Skin of body (tissue), 1 donor: ENCODE measurements at regions not wholly inside any gene's neighbourhood (a gene's known extent, or its start where the extent isn't known, plus 50 kb on each side); places are given as distances from the start of the nearest gene placed in this dataset.
"Not testable (repeated sequence)": the region's sequence is repeated elsewhere in the genome, so short reads cannot be mapped to it uniquely, and the experiment has no call there.

ENCODE experiments used
- DNase-seq: peaks from one replicate; lab custom pipeline; 2025; lab: John Stamatoyannopoulos, UW

DNA sequence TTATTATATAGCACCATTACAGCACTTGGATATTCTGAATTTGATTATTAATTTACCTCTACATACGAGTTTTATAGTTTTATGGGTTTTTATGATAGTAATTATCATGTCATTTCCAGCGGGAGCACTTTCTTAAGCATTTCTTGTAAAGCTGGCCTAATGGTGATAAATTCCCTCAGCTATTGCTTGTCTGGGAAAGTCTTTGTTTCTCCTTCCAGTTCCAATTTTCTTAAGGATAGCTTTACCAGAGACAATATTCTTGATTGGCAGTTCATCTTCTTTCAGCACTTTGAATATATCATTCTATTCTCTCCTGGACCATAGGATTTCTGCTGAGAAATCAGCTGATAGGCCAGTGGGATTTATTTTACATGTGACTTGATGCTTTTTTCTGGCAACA, 505.4 kb downstream of the TMEM232 start:
- DNase-seq, result no peak

DNA sequence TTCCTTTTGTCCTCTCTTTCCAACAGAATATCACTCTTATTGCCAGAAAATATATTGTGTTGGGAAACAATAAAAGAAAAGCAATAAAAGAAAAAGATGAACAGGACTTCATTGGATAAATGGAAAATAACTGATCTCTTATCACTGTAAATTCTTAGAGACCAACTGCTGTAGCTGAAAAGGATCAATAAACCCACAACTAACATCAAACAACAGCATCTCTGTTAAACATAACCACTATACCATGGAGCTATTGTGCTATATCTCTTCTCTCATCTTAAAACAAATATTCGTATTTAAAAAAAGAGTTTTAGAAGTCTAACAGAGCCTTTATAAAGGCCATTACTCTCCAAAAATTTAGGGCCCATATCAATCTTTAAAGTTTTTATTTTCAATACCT, 502.4 kb downstream of the TMEM232 start:
- no peak for DNase-seq

DNA sequence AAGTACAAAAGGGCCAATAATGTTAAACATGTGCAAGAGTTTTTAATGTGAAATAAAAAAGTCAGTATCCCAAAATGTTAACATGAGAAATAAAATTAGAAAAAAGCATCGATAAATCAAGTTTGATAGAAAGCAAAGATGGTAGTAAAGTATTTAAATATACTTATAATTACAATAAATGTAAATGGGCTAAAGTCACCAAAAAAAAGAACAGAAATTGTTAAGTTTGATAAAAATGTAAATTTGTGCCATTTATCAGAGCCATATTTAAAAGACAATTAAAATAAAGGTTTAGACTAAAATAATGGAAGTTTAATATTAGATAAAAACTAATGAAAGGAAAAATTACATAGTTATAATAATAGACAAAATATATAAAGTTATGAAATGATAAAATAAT, 500.5 kb downstream of the TMEM232 start:
- DNase-seq, result no peak

DNA sequence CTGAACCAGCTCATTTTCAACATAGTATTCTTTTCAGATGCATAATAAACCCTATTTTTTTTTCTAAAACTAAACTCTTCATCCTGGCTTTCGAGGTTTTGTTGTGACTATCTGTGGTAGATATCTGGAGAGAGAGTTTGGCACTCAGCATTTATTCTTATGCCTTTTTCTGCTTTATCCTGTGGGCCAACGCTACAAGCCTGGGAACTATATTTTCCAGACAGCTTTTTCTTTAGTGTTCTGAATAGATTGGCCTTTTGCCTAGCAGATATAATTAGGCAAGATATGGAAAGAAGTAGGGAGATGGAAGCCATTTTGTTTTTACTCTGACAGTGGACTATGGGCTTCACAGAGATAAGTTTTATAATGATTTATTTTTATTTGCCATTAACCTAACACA, 486.7 kb downstream of the TMEM232 start:
- DNase-seq, result no peak

DNA sequence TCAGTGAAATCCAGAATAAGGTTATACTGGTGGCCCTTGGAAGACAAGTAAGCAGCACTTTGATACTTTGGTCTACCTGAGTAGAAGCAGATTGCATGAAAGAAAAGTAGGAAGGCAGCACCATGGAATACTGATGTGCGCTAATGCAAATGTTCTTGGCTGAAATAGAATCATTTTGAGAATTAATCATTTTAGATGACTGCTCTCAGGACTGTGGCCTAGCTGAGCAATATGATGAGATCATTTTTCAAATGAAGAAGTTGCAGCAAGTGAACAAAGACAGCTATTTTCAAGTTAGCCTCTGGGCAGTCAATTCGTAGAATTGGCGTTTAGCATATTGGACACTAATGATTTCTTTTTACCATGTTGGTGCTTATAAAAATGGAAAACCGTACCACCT, 483.5 kb downstream of the TMEM232 start:
- no peak for DNase-seq

DNA sequence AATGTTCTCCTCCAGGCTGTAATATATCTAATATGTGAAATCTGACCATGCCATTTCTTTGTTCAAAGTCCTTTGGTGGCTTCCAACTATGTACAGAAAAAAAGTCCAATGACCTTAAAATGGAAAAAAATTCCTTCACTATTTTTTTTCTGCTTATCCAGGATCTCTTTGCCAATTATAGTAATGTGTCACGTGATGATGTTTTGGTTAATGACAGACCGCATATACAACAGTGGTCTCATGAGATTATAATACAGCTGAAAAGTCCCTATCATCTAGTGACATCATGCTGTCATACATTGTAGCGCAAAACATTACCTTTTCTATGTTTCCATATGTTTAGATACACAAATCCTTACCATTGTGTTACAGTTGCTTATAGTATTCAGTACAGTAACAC, 477.6 kb downstream of the TMEM232 start:
- DNase-seq, result no peak

DNA sequence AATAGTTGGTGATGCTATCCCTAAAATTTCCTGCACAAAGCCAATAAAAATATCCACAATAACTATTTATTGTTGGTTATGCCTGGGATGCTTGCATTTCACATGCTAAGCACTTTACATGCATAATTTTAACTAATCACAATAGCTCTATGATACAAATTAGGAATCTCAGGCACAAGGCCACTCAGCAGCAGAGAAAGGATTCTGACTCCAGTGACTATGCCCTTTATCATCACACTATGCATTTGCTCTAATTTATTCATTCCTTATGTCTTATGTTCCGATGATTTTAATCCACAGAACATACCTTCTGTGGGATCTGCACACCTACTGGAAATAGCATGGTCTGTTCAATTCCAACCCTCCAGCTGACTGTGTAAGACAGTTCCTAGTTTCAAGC, 476.1 kb downstream of the TMEM232 start:
- DNase-seq, result no peak

DNA sequence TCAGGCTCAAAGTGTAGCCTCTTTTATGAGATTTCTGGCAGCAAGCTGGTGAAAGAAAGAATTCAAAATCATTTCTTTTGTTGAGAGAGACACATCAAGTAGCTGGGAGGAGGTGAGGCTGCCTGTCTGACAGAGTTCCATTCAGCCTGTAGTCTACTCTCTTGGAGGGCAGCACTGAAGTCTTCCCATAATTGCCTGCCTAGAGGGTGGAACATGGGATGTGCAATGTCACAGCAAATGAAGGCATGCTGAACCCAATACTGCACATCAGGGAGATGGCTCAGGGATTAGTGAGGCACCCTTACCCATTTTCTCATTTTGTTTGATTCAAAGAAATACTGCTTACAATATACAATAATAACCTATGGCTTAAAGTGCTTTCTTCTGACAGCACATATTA, 475.7 kb downstream of the TMEM232 start:
- DNase-seq, result no peak

DNA sequence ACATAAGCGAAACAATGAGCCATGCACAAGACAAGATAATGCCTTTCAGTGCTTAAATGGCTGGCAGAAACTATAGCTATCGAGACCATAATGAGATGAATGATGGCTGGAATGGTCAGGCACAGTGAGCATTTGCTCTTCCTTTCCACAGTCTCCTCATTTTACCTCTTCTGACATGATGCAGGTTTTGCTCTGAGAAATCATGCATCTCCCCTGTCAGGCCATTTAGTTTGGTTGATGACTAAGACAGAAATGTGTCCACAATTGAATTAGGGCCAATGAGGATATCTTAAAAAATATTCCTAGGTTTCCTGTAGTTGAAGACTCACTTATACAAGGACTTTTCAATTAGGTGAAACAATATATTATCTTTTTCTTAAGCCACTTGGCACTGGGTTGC, 475.1 kb downstream of the TMEM232 start:
- no peak for DNase-seq

GRCh38 chr5:110255194-110255593, 471.3 kb downstream of the TMEM232 start:
- no peak for DNase-seq

- DNase-seq, result no peak
These were observed 470.2 kb downstream of the TMEM232 start for GRCh38 chr5:110256298-110256697.

DNA sequence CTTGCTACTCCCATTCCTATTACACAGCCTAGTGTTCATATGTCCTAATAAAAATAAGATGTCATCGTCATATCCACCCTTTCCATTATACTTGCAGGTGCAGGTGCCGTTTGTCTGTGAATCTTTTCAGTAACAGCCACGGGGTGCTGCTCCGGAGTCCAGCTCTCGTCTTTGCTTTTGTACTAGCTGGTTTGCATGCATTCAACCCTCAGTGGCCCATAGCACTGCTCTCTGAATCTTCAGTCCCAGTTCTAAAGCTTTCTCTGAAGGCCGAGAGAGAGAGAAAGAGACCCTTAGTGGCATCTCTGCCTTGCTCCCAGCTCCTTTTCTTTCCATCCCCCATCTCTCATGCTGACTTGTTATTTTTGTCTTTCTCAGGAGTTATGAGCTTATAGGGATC, 468.5 kb downstream of the TMEM232 start:
- no peak for DNase-seq

DNA sequence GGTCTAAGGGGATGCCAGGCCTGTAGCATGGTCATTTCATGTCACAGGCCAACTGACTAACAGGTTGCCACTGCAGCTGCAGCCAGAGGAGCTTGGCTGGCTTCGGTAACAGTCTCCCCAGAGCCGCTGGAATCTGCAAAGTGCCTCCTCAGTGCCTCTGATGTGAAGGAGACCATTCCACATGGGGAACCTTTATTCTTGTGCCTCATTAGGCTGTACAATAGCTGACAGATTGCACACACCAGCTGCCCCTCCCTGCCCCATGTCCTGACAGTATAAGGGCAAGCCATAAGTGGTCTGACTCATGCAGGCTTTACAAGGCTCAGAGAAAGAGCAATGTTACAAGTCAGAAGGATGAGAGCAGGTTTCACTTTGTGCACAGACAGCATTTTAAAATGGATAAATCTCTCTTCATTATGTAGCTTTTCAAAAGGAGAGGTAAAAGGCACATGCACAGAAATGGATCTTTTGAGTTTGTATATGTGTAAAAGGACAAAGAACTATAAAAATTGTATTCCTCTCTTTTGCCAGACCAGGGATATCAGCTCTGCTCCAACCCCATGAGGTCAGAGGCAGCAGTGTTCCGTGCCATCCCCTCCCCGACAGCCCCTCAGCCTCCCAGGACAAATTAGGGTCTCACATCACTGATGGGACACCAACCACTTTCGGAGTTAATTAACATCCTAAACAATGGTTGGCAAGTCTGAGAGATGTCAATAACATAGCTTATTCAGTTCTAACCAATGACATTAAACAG, 467.8 kb downstream of the TMEM232 start:
- no peak for DNase-seq

- DNase-seq, result no peak
These were observed 463.7 kb downstream of the TMEM232 start for GRCh38 chr5:110262749-110263148.

- peak; percentile 5 for DNase-seq
These were observed 461.8 kb downstream of the TMEM232 start for GRCh38 chr5:110264661-110265060.

- DNase-seq, result no peak
These were observed 461.3 kb downstream of the TMEM232 start for GRCh38 chr5:110265162-110265561.

GRCh38 chr5:110267714-110268113, 458.8 kb downstream of the TMEM232 start:
- no peak for DNase-seq

- DNase-seq, result no peak
These were observed 458.2 kb downstream of the TMEM232 start for GRCh38 chr5:110268283-110268682.

DNA sequence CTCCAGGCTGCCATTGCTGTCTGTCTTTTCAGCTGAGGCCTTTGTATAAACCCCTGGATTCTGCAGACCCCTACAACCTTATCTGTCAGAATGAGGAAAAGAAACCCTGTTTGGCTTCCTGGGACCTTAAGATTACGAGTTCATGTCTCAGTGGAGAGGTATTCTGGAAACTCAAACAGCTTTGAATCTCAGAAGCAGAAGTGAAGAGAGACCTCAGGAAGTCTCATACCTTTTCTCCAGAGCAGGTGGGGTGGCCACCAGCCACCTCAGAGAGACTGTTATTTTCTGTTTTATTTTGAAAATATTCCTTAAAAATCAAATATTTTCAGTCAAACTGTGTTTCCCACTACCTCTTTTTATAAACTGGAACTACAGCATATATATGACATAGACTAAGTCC, 457.5 kb downstream of the TMEM232 start:
- no peak for DNase-seq

- peak; percentile 2 for DNase-seq
These were observed 456.9 kb downstream of the TMEM232 start for GRCh38 chr5:110269478-110270142.

GRCh38 chr5:110275878-110276277, 450.6 kb downstream of the TMEM232 start:
- no peak for DNase-seq

DNA sequence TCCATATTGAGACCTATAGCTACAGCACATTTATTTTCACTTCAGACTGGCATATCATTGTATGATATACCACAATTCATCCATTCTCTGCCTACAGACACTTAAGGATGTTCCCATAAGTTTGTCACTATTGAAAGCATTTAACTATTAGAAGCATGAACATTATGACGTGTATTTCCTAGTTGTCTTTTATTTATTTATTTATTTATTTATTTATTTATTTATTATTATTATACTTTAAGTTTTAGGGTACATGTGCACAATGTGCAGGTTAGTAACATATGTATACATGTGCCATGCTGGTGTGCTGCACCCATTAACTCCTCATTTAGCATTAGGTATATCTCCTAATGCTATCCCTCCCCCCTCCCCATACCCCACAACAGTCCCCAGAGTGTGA, 448.0 kb downstream of the TMEM232 start:
- not testable (repeated sequence) for DNase-seq

DNA sequence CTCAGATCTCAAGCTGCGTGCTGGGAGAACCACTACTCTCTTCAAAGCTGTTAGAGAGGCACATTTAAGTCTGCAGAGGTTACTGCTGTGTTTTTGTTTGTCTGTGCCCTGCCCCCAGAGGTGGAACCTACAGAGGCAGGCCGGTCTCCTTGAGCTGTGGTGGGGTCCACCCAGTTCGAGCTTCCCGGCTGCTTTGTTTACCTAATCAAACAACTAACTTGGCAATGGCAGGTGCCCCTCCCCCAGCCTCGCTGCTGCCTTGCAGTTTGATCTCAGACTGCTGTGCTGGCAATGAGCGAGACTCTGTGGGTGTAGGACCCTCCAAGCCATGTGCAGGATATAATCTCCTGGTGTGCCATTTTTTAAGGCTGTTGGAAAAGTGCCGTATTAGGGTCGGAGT, 442.4 kb downstream of the TMEM232 start:
- not testable (repeated sequence) for DNase-seq
